ENCODE measurements at regions not wholly inside any gene's neighbourhood (a gene's known extent, or its start where the extent isn't known, plus 50 kb on each side); places are given as distances from the start of the nearest gene placed in this dataset.

GRCh38 chr12:105936496-105936895 lies 202.3 kb downstream of the NUAK1 start:
- no peak for DNase-seq

GRCh38 chr12:105937009-105937408 lies 201.7 kb downstream of the NUAK1 start:
- DNase-seq, result no peak

- DNase-seq, result no peak
These were observed 199.5 kb downstream of the NUAK1 start for GRCh38 chr12:105939181-105939721.

DNA sequence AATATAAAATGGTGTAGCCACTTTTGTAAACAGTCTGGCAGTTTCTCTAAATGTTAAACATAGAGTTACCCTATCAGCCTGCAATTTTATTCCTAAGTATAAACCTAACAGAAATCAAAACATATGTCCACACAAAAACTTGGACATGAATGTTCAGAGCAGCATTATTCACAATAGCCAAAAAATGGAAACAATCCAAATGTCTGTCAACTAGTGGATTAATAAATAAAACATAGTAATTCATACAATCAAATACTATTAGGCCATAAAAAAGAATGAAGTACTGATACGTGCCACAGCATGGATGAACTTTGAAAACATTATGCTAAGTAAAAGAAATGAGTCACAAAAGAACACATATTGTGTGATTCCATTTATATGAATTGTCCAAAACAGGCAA lies 196.5 kb downstream of the NUAK1 start:
- DNase-seq, result no peak

DNA sequence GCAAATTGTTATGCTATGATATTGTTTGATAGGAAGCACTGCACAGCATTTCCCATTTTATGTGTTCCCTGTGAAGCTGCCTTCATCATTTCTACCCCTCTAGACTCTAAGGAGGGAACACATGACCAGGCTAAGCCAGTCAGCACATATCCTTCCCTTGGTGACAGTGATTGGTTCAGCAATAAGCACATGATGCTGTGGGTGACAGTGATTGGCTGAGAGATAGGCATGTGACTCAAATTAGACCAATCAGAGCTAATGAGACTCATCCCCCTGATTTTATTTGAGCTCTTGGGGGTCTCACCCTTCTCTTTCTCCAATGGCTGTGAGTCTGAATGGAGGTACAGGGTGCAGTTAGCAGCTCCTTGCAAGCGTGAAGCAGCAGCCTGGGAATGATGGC lies 195.2 kb downstream of the NUAK1 start:
- DNase-seq, result no peak

DNA sequence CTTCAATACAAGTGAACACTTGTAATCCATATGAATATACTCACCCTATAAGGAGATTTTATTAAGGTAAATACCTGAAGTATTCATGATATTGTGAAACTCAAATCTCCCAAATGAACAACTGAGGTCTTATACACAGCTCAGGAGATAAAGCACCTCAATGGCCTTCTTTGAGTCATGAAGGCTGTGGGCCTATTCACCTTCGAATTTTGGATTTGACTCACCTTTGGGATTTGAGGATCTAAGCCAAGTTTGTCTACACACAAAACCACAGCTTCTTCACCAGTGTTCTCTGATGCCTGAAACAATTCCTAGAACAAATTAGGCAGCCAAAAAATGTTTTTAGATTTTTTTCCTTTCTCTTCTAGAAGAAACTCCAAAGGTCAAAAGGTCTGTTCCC lies 194.1 kb downstream of the NUAK1 start:
- no peak for DNase-seq

DNA sequence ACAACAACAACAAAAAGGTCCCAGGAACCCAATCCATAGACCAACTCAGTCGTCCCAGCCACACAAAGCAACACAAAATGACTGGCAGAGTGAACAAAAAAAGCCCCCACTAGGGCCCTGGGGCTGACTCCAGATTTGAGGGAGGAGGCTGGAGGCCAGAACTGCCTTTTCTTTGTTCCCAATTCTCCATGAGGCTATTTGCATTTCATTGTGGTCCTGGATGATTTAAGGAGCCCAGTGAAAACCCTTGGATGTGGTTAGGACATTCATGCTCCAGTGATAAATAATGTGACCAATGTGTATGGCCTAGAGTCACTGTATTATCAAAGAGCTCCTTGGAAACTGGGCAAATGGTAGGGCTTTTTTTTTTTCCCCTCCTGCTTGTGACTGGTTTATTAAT lies 192.9 kb downstream of the NUAK1 start:
- no peak for DNase-seq

GRCh38 chr12:105946493-105946901 lies 192.3 kb downstream of the NUAK1 start:
- no peak for DNase-seq

GRCh38 chr12:105947906-105948305 lies 190.8 kb downstream of the NUAK1 start:
- DNase-seq, result no peak

DNA sequence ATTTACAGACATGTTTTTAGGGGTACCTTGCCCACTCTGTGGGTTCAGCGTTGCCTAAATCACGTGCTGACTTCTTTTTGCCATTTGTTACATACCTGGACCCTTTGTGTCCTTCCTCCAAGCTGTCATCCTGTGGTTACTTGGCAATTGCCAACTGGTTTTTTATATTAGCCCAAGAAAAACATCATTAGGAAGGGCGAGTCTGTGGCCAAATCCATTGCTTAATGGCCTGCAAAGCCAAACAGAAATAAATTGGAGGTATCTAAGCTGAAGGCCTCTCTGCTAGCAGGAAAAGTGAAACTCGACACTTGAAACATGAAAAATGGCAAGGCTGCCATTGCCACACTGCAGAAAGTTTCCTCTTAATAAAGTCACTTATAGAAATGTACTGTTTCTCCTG lies 190.4 kb downstream of the NUAK1 start:
- no peak for DNase-seq

DNA sequence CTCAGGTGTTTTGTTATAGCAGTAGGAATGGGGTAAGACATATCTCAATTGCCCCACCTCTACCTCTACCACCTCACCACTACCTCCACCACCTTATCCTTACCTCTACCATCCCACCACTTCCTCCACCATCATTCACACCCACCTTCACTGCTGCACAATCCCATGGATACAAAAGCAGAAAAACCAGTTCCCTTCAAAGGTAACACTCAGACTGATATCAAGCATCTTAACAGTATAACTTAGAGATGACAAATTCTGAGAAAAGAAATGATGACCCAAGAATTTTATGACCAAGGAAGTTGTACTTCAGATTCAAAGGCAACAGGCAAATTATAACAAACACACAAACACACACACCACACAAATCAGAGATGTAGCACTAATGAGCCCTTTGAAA lies 189.4 kb downstream of the NUAK1 start:
- no peak for DNase-seq

DNA sequence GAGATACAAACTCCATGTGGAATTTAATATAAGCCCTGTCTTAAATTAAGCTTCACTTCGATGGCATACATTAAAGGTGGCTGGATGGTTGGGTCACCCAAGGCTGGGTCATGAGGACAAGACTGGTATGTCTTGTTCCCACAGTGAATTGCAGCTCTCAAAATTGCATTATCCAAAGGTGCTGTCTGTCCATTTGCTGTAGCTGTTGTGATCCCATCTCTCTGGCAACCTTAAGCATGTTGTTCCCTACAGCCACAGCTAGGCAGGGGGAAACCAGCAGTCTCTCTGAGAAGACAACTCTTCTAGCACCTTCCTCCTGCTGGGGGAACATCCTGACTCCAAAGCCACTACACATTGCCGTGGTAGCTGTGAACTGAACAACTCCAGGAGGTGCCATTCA lies 187.0 kb downstream of the NUAK1 start:
- no peak for DNase-seq

GRCh38 chr12:105954951-105955931 lies 183.5 kb downstream of the NUAK1 start:
- no peak for DNase-seq

DNA sequence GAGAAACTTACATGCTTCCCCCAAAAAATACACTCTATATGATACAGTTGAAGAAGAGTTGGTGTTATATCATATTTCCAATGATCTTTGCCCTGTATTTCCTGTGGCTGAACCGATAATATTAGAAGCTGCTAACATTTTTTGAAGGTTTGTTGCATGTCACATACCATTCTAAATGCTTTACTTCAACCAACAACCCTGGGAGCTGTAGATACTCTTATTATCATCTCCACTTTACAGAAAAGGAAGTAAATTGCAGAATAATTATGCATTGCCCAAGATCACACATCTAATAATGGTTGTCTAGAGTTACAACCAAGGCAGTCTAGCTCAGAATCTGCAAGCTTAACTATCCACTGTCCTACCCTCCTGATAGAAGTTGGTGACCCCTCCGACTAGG lies 182.8 kb downstream of the NUAK1 start:
- DNase-seq, result no peak

DNA sequence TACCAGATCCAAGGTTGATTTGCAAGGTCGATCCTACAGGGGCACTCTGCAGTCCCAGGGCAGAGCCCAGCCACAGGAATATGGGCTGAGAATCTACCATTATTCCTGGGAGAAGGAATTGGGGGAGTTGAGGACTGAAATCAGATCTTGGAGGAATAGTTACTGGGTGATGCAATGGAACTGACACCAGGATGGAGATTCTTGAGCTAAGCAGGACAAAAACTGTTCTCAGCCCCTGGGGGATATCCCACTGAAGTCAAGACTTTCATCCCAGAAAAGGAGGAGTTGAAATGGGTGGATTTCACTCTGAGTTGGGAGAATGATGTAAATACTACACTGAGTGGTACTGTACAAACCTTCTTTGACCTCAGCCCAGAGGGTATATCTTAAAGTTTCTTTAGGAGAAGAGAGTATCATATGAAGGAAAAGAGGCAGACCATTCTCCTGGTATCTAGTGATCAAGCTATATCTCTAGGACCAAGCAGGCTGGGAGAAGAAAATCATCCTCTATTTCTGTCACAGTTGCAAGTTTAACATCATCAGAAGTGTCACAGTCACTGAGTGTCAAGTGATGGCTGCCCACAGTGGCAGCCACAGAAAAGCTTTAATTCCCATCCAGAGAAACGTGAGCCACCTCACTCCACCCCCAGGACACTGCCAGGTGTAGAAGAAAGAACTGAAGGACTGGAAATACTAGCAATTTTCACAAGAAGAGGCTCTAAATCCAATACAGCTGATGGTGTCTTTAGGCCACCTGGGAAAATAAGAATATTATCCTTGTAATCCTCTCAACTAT lies 181.9 kb downstream of the NUAK1 start:
- DNase-seq, result no peak

DNA sequence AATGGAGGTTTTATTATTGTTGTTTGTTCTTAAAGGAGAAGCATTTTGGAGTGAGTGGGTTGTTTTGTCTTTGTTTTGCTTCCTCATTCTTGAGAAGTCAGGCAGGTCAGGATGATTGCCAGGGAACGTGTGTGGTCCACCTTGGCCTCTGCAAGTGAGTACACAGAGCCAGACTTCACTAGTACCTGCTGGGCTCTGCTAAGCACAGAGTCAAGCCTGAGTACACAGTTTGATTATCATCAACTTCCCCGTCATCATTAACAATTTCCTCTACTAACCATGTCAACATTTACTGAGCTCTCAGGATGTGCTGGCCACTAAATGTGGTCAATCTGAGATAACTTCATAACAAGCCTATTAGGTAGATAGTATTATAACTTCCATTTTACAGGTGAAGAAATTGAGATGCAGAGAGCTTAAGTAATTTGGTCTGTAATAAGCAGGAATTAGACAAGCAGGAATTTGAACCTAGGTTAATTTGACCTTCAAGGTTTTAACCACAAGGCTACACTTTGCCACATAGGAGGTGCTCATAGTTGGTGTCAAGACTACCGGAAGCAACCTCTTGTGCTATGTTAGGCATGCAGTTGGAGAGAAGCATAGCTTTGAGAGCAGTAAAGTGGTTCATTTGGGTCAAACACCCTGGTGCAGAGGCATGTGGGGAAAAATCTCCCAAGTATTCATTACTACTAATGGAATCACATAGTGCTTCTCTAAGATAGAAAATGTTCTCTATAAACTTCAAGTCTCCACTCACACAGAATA lies 178.3 kb downstream of the NUAK1 start:
- no peak for DNase-seq

DNA sequence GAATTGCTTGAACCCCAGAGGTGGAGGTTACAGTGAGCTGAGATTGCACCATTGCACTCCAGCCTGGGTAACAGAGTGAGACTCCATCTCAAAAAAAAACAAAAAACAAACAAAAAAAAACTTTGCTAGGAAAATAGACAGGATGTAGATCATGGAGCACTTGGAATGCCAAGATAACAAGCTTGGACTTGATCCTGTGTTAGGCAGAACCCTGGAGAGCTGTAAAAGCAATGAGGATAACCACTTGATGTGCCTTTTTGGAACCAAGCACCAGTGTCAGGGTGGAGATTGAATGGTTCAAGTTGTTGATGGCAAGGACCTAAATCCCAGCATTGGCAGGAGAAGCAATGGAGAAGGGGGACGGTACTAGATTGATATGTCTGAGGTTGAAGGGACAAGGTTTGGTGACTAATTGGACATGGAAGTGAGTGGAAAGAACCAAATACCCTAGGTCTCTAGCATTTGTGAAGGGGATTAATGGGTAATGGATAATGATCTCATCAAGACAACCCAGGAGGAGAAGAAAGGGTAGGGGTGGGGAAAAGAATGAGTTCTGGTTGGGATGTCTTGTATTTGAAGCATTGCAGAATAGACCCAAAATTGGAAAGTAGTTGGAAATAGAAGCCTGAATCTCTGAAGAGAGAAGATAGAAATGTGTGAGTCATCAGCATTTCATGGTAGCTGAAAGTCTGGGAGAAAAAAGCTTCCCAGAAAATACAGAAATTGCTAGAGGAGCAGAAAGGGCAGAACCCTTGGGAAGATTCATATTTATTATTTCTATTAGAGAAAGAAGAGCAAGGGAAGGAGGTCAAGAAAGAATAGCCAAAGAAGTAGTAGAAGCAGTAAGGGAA lies 176.7 kb downstream of the NUAK1 start:
- no peak for DNase-seq

- no peak for DNase-seq
These were observed 171.5 kb downstream of the NUAK1 start for GRCh38 chr12:105967038-105967776.

DNA sequence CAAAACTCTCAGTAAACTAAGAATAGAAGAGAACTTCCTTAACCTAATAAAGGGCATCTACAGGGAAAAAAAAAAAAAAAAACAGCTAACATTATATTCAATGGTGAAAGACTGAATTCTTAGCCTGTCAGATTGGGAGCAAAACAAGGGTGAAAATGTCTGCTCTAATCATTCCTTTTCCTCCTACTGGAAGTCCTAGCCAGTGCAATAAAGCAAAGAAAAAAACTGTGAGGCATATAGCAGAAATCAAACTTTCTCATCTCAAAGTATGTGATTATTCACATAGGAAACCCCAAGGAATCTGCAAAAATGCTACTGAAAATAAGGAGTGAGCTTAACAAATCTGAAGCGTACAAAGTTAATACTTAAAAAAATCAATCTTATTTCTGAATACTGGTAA lies 170.7 kb downstream of the NUAK1 start:
- DNase-seq, result no peak

DNA sequence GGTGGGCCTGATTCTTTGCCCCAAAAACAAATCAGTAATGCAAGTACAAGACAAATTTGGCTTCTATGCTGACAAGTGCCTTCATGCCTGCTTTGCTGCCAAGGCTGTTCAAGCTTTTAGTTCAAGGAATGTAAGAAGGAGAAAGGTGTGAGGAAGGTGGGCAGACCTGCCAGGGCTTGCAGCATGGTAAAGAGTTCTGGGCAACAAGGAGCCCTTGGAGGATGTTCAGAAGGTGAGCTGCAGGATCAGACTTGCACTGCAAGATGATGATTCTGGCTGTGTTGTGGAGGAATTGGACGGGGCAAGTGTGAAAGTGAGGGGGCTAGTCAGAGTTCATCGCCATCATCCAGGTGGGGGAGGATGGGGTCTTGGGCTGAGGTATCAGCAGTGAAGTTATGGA lies 167.9 kb downstream of the NUAK1 start:
- DNase-seq, result no peak

DNA sequence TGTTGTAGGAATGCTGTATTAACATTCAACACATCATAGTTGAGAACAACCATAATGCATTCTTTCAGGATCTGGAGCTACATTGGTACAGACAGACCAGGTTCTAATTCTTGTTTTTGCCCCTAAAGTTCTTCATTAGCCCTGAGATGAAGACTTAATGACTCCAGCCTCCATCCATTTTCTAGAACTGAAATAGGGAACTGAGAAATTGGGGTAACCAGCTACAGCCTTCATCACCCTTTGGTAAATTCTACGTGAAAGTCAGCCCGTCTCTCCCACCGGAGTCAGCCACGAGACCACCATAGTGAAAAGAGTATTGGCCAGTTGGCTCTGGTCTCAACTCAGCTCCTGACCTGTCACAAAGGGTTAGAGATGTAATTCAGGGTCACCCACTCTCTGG lies 164.0 kb downstream of the NUAK1 start:
- no peak for DNase-seq

Data from CD4-positive, alpha-beta T cell treated with Interferon alpha-2 for 1 hour (primary cell).